ENCODE measurements at regions not wholly inside any gene's neighbourhood (a gene's known extent, or its start where the extent isn't known, plus 50 kb on each side); places are given as distances from the start of the nearest gene placed in this dataset.
"Not testable (repeated sequence)": the region's sequence is repeated elsewhere in the genome, so short reads cannot be mapped to it uniquely, and the experiment has no call there.

GRCh38 chr1:238465449-238465848, 574.7 kb upstream of the ZP4 start:
- no peak for DNase-seq (ENCODE audit: low read depth)

DNA sequence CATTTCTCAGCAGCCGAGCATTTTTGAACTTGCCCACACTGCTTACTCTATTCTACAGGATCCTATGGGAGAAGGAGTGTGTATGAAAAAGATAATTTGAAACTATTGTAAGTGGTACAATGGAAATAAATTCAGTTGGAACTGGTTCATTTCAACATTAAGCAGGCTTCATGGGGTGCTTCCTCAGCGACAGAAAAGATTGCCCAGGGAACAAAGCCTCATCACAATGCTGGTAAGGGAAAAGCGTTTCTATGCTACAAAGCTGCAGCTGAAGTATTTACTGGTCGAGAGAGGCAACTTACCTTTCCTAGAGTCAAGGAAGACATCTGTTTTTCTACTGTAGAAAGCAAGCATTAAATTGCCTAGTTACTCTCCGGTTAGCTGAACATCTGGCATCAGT, 568.2 kb upstream of the ZP4 start:
- DNase-seq (ENCODE audit: low read depth): no peak

DNA sequence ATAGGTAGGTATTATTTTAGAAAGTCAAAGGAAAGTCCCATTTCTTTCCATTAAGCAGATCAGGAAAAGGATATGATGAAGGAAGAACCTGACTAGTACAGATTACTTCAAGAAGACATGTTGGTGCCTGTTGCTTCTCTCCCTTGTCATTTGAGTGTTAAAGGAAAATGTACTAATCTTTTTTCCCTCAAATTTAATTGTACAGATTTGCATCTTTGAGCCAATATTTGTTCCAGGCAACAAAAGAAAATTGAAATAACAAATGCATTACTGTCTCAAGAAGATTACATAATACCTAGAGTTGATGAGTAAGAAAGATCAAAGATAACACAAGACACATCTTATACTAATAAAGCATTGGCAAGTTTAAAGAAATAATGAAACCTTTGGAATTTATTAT, 566.9 kb upstream of the ZP4 start:
- DNase-seq (ENCODE audit: low read depth): no peak

GRCh38 chr1:238451781-238452310, 561.1 kb upstream of the ZP4 start:
- no peak for DNase-seq (ENCODE audit: low read depth)

- DNase-seq (ENCODE audit: low read depth): no peak
Measured at GRCh38 chr1:238450976-238451375, 560.3 kb upstream of the ZP4 start.

DNA sequence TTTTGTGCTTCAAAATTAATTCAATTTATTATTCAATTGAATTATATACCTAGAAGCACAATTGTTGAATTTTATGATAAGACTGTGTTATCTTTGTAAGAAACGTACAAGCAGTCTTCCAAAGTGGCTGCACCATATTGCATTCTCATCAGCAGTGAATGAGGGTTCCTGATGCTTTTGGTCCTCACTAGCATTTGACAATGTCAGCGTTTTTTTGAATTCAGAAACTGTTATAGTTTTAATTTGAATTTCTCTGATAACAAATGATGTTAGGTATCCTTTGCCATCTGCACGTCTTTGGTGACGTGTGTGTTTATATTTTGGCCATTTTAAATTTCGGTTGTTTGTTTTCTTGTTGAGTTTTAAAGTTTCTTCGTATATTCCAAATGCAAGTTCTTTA, 553.0 kb upstream of the ZP4 start:
- DNase-seq (ENCODE audit: low read depth): no peak

- no peak for DNase-seq (ENCODE audit: low read depth)
Measured at GRCh38 chr1:238439511-238439910, 548.8 kb upstream of the ZP4 start.

DNA sequence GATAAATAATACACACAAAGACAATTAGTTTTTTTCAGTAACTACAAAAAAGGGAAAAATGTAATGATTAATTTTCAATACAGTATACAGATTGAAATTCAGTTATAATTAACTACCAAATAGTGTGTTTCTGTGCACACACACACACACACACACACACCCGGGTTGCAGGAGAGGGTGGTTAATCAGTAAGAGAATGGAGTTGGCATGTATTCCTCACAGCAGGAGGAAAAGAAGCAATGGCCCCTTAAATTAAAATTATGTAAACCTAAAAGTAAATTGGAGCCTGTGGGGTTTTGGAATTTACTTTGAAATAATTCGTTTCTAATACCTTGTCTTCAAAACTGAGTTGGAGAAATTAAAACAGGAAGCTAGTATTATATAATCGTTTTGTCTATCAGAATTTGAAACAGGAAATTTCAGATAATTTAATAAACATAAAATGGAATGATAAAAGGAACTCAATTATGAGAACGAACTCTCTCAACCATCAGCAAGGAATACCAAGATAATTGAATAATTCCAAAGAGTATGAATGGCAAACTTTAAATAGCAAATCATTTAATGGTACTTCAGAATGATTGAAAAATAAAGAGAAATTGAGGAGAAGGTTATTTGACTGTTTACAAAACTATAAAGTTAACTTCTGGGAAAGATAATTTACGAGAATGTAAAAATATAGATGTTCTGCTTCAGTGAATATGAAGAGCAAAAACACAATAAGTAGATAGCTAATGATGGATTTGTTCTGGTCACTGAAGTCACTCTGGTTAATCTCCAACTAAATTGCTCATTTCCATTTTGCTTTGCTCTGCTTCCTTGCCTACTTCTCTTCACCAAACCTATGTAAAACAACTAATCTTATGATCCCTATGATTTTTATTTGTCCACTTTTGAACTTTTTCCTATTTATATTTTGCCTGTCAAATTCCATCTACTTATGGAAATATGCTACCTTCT, 547.9 kb upstream of the ZP4 start:
- no peak for DNase-seq (ENCODE audit: low read depth)

- not testable (repeated sequence) for DNase-seq (ENCODE audit: low read depth)
Measured at GRCh38 chr1:238429703-238430102, 539.0 kb upstream of the ZP4 start.

DNA sequence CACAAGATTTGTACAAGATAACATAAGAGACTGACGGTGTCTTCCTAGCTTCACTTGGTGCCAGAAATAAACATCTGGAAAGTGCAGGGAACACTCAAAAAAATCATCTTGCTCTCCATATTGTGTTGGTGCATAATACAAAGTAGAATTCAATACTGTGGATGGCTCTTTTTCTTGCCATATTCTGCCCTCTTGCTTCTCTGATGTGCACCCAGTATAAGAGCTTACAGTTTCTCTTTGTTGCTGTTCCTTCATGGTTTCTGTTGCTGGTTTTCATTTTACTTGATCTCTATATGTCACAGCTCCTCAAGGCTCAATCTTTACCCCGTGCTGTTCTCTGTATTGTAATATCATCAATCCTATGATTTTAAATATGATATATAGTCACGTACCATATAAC, 528.5 kb upstream of the ZP4 start:
- DNase-seq (ENCODE audit: low read depth): no peak

- peak; percentile 43 for DNase-seq (ENCODE audit: low read depth)
Measured at GRCh38 chr1:238409932-238410331, 519.2 kb upstream of the ZP4 start.

DNA sequence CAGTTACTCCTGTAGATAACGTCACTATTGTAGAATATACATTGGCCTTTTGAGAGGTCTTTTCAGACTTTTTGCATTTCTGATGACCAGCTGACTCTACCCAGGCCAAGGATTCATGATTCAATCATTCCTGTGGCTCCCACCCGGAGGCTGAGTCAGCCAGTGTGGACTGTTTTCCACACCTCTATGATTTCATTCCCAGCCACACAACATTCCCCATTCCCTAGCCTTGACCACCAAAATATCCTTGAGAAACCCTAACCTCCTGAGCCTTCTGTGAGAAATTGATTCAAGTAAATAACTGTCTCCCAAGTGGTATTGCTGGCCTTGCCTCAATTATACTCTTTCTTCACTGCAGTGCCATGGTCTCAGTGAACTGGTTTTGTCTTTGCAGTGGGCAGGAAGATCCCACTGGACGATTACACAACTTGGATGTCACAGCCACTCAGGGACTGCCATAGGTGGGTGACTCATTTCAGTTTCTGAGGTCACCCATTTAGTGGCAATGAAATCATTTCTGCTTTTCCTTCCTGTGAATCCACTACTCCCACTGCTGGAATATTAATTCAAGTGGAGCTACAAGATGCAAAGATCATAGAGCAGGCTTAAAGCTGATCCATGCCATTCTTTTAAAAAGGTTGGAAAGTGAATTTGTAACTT, 518.6 kb upstream of the ZP4 start:
- peak; percentile 86 for DNase-seq (ENCODE audit: low read depth)

GRCh38 chr1:238408737-238409136, 518.0 kb upstream of the ZP4 start:
- DNase-seq (ENCODE audit: low read depth): no peak

DNA sequence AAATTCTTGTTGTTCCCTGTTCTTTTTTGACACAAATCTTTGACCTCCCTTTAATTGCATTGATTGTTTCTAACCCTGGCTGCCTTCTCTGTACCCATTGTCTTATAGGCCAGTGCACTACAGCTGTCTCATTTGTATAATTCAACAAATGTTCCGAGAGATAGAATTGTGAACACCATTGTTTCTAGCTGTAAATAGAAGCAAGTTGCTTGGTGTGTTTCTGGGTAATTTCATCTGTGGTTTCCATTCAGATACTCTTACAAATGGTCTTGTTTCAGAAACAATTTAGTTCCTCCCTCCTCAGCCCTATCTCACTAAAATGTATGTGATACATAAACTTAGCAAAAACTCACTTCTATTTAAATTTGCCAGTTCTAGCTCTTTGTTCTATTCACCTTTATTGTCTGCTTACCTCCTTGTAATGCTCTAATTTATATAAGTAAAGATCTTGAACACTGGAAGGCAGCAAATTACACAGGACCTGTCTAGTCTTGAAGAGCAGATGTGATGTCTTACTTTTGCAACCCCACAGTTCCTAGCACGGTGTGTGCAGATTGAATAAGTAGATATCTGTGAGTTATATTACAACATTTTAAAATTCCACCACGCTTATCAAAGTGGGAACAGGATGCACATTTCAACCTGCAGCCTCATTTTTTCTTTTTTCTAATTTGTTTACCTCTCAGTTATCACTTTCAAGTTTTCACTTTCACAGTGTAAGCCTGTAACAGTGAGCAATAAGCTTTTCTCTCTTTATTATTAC, 515.6 kb upstream of the ZP4 start:
- no peak for DNase-seq (ENCODE audit: low read depth)

GRCh38 chr1:238404921-238405320, 514.2 kb upstream of the ZP4 start:
- no peak for DNase-seq (ENCODE audit: low read depth)

DNA sequence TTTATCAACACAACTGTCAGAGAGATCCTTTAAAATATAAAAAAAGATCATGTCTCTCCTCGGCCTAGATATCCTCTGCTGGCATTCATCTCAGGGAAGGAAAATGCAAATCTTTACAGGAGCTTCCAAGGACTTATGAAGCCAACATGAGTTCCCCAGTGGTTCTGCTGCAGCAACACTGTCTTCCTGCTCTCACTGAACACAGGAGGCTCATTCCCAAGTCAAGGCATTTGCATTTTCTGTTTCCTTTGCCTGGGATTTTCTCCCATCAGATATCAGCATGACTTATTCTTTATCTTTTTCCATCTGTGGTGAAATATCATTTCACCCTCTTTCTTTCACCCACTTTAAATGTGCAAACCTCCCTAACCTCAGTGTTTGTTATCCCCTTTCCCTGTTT, 513.8 kb upstream of the ZP4 start:
- DNase-seq (ENCODE audit: low read depth): peak; percentile 13

- no peak for DNase-seq (ENCODE audit: low read depth)
Measured at GRCh38 chr1:238401144-238401543, 510.4 kb upstream of the ZP4 start.

GRCh38 chr1:238399558-238399957, 508.8 kb upstream of the ZP4 start:
- DNase-seq (ENCODE audit: low read depth): no peak

DNA sequence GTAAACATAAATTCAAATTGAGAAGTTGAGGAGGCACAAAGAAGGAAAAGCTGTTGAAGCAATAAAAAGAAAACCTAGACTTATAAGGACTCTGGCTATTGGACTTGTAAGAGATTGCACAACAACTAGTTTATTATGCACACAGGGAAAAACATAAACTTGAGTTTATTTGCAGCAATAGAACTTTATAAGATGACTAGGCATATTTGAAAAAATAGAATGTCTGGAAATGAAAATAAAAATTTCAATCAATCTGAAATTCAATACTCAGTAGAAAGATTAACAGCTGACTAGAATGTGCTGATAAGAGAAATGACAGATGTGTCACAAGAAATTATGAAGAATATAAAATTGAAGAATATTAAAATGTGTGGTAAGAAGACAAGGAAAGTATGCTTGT, 505.4 kb upstream of the ZP4 start:
- no peak for DNase-seq (ENCODE audit: low read depth)

DNA sequence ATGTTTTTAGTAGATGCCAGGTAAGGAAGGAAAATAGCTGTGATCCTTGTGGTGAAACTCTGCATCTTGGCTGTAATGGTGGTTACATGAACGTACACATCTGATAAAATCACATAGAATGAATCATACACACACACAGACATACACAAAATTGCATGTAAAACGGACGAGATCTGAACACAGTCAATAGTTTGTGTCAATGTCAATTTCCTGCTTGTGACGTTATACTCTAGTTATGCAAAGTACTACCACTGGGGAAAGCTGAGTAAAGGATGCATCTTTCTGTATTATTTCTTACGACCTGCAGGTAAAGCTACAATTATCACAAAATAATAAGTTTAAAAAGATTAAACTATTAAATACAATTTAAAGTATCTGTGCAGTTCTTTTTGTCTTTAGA, 493.7 kb upstream of the ZP4 start:
- no peak for DNase-seq (ENCODE audit: low read depth)

DNA sequence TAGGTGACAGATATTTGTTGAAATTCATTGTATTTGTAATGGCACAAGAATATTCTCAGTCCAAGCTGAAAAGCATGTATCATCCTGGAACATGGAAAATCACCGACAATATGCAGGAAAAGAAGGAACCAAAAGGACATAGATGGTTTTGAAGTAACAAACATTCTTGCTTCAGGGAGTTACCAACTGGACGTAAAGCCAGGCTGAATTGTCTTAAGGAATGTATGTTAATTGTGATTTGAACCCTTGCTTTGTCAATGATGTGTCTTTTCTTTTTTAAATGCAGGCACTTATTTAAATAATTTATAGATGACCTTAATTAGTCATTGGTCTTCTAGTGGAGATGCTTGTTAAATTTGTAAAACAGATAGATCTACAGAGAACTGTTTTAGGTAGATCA, 489.4 kb upstream of the ZP4 start:
- no peak for DNase-seq (ENCODE audit: low read depth)

GRCh38 chr1:238379446-238379845, 488.7 kb upstream of the ZP4 start:
- DNase-seq (ENCODE audit: low read depth): not testable (repeated sequence)
